ENCODE measurements at regions not wholly inside any gene's neighbourhood (a gene's known extent, or its start where the extent isn't known, plus 50 kb on each side); places are given as distances from the start of the nearest gene placed in this dataset.

DNA sequence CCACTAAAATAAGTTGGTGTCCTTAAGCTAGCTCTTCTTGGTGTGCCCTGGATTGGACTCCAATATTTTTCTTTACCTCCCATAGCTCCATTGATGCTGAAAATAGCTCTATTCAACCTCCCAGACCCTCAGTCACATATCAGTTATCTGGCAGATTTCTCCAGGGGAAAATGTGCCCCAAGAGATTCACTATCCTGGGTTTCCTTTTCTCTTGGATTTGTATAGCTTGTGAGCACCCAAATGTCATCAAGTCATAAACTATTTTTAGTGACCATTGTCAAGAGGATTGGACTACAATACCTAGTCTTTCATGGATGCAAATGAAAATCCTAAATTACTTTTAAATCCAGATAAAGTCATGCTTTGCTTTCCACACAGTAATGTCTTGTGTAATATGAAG lies 339.6 kb upstream of the FOXG1 start:
- no peak for DNase-seq (ENCODE audit: low read depth, low spot score)

GRCh38 chr14:28436821-28437220 lies 329.8 kb upstream of the FOXG1 start:
- DNase-seq (ENCODE audit: low read depth, low spot score): no peak

DNA sequence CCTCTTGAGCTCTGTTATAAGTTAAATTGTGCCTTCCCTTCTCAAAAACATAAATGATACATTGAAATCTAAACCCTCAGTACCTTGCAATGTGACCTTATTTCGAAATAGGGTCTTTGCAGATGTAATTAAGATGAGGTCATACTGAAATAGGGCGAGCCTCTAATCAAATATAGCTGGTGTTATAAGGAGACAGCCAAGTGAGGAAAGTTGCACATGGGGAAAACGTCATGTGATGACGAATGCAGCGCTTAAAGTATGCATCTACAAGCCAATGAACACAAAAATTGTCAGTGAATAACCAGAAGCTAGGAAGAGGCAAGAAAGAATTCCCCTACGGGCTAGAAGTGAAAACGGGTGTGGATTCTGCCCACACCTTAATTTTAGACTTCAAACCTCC lies 305.2 kb upstream of the FOXG1 start:
- no peak for DNase-seq (ENCODE audit: low read depth, low spot score)

GRCh38 chr14:28467611-28468010 lies 299.0 kb upstream of the FOXG1 start:
- DNase-seq (ENCODE audit: low read depth, low spot score): no peak

DNA sequence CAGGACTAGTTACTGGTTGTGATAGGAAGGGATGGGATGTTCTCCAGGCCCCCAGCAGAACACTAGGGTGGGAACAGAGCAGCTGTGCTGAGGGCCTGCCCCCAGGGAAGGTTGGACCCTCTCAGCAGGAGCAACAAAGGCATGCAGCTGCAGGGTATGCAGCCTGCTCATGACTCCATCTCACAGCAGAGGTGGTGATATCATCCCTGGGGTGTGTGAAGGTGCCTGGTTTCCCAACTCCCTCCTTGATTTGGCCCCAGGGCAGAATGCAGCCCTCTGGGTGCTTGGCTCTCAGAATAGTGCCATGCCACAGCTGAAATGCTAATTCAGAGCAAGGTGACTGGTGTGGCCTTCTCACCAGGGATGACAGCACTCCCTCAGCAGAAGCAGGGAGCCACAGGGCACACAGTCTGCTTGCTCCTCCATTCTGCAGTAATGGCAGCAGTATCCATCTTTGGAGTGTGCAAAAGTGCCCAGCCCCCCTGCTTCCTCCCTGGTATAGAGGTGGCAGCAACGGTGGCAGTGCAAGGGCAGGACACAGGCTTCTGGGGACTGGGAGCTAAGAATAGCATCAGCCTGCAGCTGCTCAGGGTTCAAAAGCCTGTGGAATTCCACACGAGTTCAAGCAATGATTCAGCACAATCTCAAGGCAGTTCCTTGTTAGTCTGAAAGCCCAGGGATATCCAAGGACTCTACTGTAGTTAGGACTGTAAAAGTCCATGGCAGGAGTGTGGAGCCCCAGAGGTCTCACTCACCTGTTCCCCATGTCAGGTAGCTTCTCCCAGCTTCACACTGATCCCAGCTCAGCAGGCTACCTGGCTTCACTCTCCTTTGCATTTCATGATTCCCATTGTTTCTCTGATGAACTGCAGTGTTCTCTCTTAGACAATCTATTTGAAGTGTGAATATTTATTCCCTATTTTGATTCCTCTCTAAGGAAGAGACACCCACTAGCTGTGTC lies 298.1 kb upstream of the FOXG1 start:
- no peak for DNase-seq (ENCODE audit: low read depth, low spot score)

DNA sequence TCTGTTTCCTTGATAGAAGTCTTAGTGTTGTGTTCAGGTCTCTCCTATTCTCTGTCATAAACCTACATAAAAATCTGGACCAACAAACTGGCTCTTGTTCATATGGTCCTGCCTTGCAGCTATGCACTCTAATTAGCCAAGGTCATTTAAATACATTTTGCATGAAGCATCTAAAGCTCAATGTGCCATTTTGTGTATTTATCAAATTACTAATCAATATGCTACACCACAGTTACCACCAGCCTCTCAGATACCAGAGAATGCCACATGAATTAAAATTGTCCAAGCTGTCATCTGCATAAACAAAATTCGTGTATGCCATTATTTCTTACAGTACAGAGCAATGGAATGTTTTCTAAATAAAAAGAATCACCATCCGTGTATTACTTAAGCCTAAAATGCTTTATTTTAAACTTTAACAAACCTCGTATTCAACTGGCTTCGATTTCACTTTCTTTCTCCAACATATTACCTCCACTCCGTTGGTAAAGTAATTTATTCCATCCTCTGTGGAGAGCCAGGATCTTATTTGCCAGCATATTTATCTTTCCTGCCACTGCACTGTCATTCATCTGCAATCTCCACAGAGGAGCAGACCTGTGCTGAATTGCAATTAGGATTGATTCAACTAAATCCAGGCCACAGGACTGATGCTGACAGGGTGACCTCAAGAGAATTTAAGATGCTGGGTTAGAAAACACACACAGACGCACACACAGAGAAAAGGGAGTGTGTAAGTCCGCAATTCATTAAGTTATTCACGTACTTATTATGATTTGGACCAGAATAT lies 284.1 kb upstream of the FOXG1 start:
- no peak for DNase-seq (ENCODE audit: low read depth, low spot score)

DNA sequence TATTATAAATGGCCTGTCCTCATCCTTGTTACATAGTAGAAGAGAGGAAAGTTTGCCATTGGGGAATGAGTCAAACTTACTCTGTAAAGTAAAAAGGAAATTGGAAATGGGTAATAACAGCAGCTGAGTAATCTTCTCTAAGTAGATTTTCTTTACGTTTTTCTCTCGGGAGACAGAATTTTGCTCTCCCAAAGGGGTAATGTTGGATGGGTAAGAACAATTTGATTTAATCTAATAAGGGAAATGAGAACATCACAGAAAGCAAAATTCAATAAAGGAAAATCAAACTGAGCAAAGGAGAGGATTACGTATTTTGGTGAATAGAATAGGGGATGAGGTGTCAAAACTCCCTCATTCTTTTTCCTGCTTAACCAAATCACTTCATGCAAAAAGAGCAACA lies 283.1 kb upstream of the FOXG1 start:
- no peak for DNase-seq (ENCODE audit: low read depth, low spot score)

GRCh38 chr14:28488684-28489083 lies 277.9 kb upstream of the FOXG1 start:
- DNase-seq (ENCODE audit: low read depth, low spot score): no peak

- no peak for DNase-seq (ENCODE audit: low read depth, low spot score)
Observed at GRCh38 chr14:28493516-28493915, 273.1 kb upstream of the FOXG1 start.

DNA sequence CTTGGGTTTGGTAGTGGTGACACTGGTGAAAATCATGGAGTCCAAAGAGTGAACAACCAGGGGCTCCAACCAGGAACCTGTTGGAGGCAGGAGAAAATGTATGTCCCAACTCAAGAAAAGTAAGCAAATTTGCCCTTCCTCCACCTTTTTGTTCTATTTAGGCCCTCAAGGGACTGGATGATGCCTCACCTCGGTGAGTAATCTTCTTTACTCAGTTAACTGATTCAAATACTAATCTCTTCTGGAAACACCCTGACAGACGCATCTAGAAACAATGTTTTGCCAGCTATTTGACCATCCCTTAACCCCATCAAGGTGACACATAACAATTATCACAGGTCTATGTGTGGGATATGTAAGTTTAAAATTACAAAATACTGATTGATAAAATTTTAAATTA lies 272.4 kb upstream of the FOXG1 start:
- no peak for DNase-seq (ENCODE audit: low read depth, low spot score)

GRCh38 chr14:28496364-28496763 lies 270.2 kb upstream of the FOXG1 start:
- DNase-seq (ENCODE audit: low read depth, low spot score): no peak

DNA sequence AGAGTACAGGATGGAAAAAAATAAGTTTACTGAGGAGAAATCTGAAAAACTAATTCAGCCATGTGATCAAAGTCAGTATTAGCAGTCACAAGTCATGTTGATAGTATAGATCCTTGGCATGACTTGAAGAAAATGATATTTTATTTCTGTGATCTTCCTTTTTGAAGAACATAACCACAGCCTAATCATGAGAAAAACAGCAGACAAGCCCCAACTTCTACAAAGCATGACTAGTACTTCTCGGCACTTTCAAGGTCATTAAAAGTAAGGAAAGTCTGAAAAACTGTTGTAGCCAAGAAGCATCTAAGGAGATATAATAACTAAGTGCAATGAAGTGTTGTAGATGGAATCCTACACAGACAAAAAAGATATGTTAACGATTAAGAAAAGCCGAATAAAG lies 264.1 kb upstream of the FOXG1 start:
- no peak for DNase-seq (ENCODE audit: low read depth, low spot score)

GRCh38 chr14:28515571-28515970 lies 251.0 kb upstream of the FOXG1 start:
- no peak for DNase-seq (ENCODE audit: low read depth, low spot score)

DNA sequence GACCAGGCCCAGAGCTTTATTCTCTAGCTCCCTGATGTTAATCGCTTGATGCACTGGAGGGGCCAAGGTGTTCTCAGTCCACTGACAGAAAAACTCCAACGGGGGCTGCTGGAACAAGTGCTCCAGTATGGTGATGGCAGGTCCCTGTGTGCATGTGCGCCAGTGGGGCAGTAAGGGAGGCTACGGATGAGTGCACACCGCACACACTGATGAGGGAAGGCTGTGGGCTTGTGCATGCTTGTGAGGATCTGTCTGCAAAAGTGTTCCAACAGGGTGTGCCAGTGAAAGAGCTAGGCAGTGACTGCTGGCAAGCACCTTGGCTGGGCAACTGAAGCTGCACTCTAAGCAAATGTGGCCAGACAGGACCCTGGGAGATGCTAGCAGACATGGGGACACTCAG lies 229.7 kb upstream of the FOXG1 start:
- no peak for DNase-seq (ENCODE audit: low read depth, low spot score)

- no peak for DNase-seq (ENCODE audit: low read depth, low spot score)
Observed at GRCh38 chr14:28542040-28542439, 224.5 kb upstream of the FOXG1 start.

DNA sequence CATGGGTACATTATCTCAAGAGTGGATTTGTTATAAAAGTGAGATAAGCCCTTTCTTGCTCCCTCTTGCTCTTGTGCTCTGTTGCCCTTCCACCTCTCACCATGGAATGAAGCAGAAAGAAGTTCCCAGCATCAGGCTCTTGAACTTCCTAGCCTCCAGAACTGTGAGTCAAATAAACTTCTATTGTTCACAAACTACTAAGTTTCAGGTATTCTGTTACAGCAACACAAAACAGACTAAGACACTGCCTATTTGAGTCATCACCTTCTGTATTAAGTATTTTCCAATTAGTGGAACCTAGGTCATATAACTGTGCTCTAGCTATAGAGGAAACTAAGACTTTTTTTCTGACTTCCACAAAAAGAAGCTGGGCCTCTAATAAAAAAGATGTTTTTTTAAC lies 201.2 kb upstream of the FOXG1 start:
- no peak for DNase-seq (ENCODE audit: low read depth, low spot score)

- DNase-seq (ENCODE audit: low read depth, low spot score): no peak
Observed at GRCh38 chr14:28570391-28570790, 196.2 kb upstream of the FOXG1 start.

DNA sequence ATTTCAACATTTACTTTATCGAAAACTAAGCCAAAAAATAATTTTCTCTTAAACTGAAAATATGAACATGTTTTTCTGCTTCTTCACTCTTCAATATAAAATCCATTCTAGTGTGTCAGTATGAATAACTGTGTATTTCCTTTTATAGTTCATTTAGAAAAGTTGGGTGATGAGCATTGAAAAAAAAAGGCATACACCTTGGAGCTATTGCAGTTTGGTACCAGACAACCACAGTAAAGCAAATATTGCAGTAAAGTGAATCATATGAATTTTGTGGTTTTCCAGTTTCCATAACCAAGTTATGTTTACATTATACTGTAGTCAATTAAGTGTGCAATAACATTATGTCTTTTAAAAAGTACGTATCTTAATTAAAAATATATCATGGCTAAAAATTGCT lies 195.0 kb upstream of the FOXG1 start:
- no peak for DNase-seq (ENCODE audit: low read depth, low spot score)

DNA sequence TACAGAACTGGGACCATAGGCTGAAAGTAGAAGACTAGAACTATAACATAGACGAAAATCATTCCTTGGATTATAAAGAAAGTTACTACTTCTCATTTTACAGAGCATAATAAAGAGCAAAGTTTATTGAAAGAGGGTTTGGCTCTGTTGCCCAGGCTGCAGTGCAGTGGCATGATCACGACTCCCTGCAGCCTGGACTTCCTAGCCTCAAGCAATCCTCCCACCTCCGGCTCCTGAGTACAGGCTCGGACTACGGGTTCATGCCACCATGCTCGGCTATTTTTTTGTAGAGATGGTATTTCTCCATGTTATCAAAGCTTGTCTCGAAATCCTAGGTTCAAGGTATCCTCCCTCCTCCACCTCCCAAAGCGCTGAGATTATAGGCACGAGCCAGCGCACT lies 190.1 kb upstream of the FOXG1 start:
- DNase-seq (ENCODE audit: low read depth, low spot score): no peak

- no peak for DNase-seq (ENCODE audit: low read depth, low spot score)
Observed at GRCh38 chr14:28577187-28577586, 189.4 kb upstream of the FOXG1 start.

DNA sequence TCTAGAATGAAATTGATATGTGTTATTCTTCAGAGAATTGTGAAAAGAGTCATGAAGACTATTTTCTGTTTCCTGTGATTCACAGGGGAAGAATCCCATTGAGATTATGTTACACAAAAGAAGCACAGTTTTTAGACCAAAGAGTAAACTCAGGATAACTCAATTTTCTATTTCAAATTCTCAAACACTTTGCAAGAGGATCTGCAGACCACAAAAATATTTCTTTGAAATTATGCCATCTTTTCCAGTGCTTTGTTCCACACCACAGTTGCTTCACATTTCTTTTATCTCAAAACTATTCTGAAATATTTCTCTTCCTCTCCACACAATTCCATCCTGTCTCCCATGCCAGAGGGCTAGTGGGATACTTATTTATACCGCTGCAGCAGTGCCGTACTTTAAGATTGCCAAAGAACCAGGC lies 188.9 kb upstream of the FOXG1 start:
- DNase-seq (ENCODE audit: low read depth, low spot score): no peak

DNA sequence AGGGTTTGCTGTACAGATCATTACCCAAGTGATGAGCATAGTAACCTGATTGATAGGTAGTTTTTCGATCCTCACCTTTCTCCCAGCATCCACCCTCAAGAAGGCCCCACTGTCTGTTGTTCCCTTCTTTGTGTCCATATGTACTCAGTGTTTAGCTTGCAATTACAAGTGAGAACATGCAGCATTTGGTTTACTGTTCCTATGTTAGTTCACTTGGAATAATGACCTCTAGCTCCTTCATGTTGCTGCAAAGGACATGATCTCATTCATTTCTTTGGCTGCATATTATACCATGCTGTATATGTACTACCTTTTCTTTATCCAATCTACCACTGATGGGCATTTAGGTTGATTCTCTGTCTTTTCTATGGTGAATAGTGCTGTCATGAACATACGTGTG lies 181.6 kb upstream of the FOXG1 start:
- DNase-seq (ENCODE audit: low read depth, low spot score): no peak

DNA sequence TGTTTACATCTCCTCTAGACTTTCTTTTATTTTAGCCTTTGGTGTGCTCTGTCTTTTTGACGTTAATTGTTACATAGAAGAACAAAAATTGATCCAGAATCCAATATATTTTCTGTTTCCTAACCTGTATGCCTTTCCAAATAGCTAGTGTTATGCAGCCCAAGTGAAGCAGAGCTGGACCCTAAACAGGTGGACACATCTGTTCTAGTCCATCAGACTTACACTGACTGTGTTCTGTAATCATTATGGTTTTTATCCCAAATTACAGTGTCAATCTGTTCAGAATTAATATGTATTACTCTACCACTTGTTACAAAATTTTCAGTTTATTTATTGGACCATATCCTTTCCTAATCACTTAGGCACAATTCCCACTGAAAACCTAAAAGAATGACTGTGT lies 176.8 kb upstream of the FOXG1 start:
- no peak for DNase-seq (ENCODE audit: low read depth, low spot score)
